HG02678 (cell line): ENCODE measurements at regions not wholly inside any gene's neighbourhood (a gene's known extent, or its start where the extent isn't known, plus 50 kb on each side); places are given as distances from the start of the nearest gene placed in this dataset.
"Not testable (repeated sequence)": the region's sequence is repeated elsewhere in the genome, so short reads cannot be mapped to it uniquely, and the experiment has no call there.

Experiments
- ATAC-seq: cut with Tn5 transposase; IDR thresholded peaks from one replicate; pipeline ENCODE4 v1.9.1; 2021; ENCODE audit warnings: mild to moderate bottlenecking, moderate library complexity; ENCODE audit not compliant: unreplicated experiment

DNA sequence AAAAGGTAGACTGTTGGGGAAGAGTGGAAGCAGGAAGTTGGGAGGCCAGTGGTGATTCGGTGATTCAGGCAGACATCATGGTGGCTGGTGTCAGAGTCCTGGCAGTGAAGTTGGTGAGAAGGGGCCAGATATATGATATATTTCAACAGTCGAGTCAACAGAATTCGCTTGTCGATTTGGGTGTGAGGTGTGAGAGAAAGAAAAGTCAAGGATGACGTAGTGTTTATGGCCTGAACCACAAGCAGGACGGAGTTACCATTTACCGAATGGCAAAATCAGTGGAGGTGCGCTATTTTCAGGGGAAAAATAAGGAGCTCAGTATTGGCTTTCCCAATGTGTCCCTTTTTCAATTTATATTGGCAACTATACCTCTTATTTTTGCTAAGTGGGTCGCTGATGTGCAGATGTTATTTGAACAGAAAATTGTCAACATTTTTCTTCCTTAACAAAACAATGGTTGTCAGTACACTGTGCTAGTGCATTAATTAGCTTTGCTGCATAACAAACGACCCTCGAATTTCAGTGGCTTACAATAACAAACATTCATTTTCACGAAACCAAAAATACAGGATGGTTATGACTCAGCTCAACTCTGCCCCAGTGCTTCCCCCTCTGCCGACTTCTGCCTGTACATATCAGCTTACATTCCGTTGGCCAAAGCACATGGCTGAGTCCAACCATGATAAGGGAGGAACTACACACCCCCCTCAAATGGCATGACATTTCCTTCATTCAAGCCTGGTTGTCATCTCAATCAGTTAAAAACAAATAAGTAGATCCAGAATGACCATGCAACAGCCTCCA lies 255.0 kb upstream of the ZFP64 start:
- ATAC-seq = no peak

DNA sequence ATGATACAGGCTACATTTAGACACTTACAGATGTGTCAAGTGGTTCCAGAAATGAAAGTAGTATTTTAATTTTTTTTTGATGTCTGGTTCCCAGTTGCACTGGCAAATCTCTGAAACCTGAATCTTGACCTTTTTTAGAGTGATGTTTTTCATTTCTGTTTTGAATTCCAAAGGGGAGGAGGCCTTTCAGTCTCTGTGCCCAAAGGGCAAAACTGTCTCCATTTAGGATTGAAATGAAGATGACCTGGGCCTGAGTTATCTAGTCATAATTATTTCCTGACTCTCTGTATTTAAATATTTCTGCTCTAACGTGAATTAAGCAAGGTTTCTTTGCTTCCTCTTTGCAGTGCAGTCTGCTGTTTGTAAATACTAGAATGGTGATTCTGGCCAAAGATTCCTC lies 252.9 kb upstream of the ZFP64 start:
- ATAC-seq = no peak

DNA sequence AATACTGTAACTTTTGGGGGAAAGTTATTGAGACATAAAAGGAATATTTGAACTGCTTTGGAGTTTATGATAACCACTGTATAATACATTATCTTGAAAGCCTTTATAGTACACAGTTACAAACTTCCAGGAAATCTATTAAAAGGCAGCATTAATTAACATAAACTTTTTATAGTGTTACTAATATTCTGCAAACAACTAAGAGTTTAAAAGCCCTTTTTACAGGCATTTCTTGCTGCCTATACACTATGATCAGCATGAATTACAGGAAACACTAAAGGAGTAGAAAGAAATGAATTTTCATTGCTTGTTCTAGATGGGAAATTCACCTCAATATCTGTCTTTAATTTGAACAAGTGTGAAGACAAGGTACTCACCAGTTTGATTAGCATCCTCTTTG lies 252.3 kb upstream of the ZFP64 start:
- ATAC-seq = no peak

- no peak for ATAC-seq
Measured at GRCh38 chr20:52441710-52442109, 250.1 kb upstream of the ZFP64 start.

DNA sequence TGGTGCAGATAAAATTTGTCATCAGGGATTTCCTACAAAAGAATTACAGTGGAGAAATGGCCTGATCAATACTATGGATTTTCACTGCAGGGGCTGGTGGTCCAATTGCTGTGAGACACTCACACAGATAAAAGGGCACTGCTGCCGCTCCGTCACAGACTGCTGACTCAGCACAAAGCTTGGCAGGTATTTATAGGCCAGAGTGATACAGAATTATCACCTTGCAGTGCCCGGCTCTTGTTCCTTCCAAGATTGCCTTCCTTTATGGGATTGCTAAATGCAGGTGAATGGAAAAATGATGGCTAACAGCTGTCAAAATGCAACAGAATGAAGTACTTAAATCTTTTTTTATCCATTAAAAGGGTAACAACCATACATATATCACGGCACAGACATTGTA lies 247.8 kb upstream of the ZFP64 start:
- no peak for ATAC-seq

GRCh38 chr20:52438326-52438963 lies 246.9 kb upstream of the ZFP64 start:
- no peak for ATAC-seq

- ATAC-seq = no peak
Measured at GRCh38 chr20:52434453-52434852, 242.9 kb upstream of the ZFP64 start.

GRCh38 chr20:52434041-52434425 lies 242.5 kb upstream of the ZFP64 start:
- ATAC-seq = no peak

DNA sequence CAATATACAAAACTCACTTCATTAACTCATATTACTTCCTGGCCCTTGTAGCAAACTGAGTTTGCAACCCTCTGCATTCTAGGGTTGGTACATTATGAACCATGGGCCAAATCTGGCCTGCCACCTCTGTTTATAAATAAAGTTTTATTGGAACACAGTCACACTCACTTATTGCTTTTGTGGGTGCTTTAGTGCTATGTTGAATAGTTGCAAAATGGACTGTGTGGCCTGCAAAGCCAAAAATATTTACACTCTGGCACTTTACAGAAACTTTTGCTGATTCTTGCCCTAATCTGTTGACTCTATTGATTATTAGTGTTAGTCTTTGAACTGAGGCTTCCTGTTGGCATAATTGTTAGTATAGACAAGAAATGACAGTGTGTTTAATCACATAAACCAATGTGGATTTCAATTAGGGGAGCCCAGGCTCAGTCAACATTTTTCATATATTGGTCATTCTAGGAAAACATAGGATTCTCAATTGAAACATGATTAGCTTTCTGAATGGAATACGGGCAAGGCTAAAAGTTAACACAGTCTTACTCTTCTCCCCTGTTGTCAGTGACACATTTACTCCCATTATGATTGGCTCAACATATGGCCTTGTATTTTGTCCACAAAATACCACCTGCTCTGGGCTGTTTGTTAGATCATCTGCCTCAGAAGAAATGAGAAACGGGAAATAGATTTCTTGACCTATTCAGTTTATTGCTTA lies 241.9 kb upstream of the ZFP64 start:
- no peak for ATAC-seq

DNA sequence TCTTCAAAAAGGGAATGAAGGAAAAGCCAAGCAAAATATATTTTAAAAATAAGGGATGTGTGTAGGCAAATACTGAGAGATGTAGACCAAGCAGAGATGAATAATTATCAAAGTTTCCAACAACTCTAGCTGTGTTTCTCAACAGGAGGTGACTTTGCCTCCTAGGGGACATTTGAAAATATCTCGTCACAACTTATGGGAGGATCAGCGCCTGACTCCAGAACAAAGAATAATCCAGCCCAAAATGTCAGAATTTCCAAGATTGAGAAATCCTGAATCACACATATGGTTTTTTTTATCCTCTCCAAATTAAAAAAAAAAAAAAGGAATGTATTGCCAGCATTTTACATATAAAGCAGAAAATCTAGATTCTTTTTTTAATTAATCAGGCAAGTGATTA lies 241.2 kb upstream of the ZFP64 start:
- no peak for ATAC-seq

DNA sequence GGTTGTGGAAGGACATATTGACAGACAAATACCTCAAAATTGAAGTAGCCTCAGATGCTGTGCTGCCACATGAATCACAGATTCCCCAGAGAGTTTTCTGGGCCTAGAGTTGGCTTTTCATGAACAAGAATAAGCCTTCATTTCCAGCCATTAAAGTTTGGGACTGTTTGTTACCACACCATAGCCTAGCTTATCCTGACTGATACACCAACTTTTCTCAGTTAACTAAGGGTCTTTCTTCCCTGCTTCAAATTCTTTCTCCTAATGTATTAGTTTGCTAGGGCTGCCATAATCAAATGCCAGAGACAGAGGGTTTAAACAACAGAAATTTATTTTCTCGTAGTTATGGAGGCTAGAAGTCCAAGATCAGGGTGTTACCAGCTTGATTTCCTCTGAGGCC lies 237.4 kb upstream of the ZFP64 start:
- no peak for ATAC-seq

DNA sequence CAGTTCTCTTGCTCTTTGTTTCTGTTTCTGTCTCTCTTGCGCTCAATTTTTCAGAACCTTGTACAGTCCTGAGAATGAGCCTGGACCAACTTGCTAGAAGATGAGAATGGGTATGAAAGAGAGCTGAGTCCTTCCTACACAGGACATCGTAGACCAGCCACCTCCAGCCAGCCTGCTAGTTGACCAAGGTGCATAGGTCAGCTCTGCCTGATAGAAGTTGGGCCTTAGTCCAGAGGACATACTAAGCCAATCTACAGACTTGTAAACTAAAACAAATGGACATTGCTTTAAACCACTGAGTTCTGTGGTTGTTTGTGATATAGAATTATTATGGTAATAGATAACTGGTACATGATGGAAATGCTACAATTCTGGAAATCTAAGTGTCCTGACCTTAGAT lies 236.4 kb upstream of the ZFP64 start:
- ATAC-seq = no peak

DNA sequence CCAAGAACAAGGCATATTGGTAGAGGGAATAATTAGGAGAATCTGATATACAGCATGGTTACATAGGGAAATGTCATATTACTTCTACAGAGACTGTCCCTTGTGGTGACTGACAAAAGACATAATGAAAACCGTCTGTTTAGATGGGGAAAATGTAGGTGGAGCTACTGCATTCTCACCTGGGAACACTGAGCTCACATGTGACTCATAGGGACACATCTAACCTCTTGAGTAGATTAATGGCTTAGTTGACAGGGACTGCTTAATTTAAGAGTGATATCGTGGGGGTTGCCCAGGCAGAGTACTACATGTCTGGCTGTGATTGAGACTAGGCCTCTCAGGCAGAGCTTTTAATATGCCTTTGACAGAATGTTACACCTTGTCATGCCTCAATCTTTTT lies 235.3 kb upstream of the ZFP64 start:
- no peak for ATAC-seq

DNA sequence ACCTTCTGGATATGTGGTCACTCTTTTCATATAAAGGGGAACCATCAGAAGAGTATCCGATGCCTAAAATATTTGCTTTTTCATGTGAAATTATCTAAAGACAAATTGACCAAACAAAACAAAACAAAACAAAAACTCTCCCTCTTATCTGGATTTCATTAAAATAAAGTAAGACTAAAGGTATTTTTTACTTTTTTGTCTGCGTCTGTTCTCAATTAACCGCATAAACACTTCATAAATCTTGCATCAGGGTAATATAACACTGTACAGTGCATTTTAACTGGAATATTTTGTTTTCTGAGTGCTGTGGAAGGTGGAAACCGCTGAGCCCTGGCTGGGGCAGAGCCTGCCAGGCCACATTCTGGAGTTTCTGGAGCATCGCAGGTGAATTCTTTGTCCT lies 234.1 kb upstream of the ZFP64 start:
- no peak for ATAC-seq

DNA sequence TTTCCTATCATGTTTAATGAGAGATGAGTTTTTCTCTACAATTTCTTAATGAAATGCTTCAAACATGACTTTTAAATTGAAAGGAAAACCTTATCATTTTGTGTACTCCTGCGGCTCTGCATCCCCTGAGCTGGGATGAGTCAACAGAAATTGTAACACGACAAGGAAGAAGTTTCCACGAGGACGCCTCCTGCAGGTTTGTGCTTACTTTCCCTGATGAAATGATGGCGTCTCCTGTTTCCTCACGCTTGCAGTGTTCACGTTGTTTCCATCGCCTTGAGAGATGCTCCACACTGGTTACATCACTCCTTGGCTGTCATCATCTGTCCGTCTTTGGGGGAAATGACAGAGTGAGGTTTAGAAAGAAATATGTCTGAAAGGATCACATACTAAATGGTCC lies 233.7 kb upstream of the ZFP64 start:
- ATAC-seq = no peak

- not testable (repeated sequence) for ATAC-seq
Measured at GRCh38 chr20:52424357-52424942, 232.9 kb upstream of the ZFP64 start.

GRCh38 chr20:52423536-52424140 lies 232.1 kb upstream of the ZFP64 start:
- not testable (repeated sequence) for ATAC-seq

DNA sequence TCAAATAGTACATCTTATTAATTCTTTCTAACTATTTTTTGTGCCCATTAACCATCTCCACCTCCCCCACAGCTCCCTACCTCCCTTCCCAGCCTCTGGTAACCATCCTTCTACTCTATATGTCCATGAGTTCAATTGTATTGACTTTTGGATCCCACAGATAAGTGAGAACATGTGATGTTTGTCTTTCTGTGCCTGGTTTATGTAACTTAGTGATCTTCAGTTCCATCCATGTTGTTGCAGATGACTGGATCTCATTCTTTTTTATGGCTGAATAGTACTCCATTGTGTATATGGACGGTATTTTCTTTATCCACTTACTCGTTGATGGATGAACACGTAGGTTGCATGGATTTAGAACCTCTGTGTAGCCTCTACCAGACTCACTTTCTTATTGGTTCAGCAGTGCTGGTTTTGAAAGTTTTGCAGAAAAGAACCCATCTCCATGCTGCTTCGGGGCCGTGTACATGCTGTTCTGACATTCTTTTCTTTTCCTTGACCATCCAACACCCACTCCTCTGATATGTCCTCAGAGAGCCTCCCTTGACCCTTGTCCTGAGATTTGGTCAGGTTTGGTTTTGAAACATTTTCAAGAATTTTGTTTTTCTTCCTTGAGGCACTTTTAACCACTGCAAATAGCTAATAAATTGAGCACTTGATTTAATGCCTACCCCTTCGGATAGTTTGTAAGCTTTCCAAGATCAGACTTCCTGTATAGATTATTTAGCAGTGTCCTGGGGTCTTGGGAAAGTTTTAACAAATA lies 231.2 kb upstream of the ZFP64 start:
- ATAC-seq = no peak

GRCh38 chr20:52420805-52421204 lies 229.2 kb upstream of the ZFP64 start:
- no peak for ATAC-seq

DNA sequence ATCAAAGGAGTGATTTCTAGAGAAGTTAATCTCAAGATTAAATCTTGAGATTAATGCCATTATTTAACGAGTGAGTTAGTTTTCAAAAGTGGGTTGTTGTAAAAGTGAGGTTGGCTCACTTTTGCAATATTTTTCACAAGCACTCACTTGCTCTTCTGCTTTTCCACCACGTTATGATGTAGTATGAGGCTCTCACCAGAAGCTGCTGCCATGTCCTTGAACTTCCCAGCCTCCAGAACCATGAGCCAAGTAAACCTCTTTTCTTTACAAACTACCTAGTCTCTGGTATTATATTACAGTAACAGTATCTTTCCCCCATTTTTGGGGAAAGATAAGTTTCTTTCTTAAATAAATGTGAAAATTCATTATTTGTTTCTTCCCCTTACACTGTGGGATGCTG lies 227.6 kb upstream of the ZFP64 start:
- ATAC-seq = no peak

DNA sequence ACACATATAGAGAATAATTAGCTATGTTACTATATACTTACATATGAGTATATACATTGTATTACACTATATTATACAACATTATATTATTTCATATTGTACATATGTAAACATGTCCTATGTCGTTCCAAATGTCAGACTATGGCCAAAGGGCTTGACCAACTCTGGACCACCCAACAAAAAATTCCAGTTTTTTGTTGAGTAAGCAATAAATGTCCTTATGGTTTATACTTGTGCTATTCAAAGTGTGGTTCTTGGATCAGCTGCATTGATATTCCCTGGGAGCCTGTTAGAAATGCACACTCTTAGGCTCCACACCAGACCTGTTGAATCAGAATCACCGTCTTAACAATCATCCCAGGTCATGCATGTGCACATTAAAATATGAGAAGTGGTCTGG lies 225.4 kb upstream of the ZFP64 start:
- no peak for ATAC-seq
